ENCODE measurements at regions not wholly inside any gene's neighbourhood (a gene's known extent, or its start where the extent isn't known, plus 50 kb on each side); places are given as distances from the start of the nearest gene placed in this dataset.
"Not testable (repeated sequence)": the region's sequence is repeated elsewhere in the genome, so short reads cannot be mapped to it uniquely, and the experiment has no call there.

DNA sequence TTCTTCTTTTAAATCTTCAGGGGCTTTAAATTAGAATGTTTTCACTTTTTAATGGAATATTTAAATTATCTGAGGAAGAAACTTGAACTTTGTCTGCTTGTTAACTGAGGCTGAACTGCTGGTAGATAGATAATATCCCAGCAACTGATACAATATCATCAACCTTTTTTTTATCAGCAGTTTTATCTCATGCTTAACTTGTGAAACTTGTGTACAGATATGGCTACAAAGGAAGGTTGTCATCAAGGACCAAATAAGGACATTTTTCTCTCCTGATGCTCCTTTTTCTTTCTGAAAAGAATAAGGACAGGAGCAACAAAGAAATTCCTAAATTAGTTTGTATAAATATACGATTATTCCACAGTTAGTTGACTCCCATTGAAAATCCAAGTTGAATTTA lies 66.4 kb upstream of the KBTBD8 start:
- no peaks in the 10 kb centered on the region for H3K9me3 ChIP-seq
- no peak for DNase-seq (ENCODE audit: low spot score)
- no peaks in the 10 kb centered on the region for H3K36me3 ChIP-seq
- TF ChIP-seq, protein P1, sequence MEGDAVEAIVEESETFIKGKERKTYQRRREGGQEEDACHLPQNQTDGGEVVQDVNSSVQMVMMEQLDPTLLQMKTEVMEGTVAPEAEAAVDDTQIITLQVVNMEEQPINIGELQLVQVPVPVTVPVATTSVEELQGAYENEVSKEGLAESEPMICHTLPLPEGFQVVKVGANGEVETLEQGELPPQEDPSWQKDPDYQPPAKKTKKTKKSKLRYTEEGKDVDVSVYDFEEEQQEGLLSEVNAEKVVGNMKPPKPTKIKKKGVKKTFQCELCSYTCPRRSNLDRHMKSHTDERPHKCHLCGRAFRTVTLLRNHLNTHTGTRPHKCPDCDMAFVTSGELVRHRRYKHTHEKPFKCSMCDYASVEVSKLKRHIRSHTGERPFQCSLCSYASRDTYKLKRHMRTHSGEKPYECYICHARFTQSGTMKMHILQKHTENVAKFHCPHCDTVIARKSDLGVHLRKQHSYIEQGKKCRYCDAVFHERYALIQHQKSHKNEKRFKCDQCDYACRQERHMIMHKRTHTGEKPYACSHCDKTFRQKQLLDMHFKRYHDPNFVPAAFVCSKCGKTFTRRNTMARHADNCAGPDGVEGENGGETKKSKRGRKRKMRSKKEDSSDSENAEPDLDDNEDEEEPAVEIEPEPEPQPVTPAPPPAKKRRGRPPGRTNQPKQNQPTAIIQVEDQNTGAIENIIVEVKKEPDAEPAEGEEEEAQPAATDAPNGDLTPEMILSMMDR (IDR thresholded peaks at IDR 0.05) = no peak
- no peaks in the 10 kb centered on the region for H3K27me3 ChIP-seq
- no peaks in the 10 kb centered on the region for H3K4me1 ChIP-seq
- H3K4me3 ChIP-seq = no peak overlapping the region
- no peak overlapping the region for H3K27ac ChIP-seq

DNA sequence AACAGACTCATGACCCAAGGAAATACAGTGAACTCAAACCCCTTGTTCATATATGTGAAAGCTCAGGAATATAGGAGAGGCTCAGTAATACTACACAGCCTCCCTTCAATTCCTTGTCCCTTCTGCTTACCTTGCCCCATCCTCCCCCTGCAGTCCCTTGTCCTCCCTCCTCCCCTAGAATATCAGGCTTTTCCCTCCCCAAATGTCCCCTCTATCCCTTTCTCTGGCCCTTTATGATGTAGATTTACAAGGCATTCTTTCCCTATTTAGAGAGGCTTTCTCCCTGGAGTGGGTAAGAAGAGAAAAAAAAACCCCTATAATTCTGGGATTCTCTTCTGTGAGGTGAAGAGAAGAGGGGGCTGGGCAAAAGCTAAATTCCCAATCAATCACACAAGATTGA lies 64.9 kb upstream of the KBTBD8 start:
- Histone ChIP-seq H3K4me3 (no peak overlapping the region), H3K36me3 (no peaks in the 10 kb centered on the region), H3K4me1 (no peaks in the 10 kb centered on the region), H3K9me3 (no peaks in the 10 kb centered on the region), H3K27ac (no peak overlapping the region), H3K27me3 (no peaks in the 10 kb centered on the region)
- DNase-seq (ENCODE audit: low spot score) = no peak
- TF ChIP-seq, protein P1 (IDR thresholded peaks at IDR 0.05) = no peak

DNA sequence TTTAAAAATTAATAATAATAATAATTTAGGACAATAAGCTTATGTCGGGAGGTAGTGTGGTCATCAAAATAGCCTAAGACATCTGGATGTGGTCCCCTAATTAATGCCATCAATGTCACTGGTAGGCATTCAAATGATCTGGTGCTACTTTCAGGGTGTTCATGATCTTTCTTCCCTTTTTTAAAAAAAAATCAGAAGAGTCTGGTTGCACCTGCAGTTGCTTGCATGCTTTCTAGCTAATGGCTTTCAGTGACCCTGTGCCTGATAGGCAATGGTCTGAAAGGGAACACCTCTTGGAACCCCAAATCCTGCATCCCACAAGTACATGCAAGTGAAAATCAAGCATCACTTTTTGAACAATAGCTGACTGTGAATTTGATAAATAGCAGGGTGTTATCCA lies 64.1 kb upstream of the KBTBD8 start:
- DNase-seq (ENCODE audit: low spot score) = no peak
- Histone ChIP-seq H3K4me3 (no peak overlapping the region), H3K27ac (no peak overlapping the region), H3K36me3 (no peaks in the 10 kb centered on the region), H3K27me3 (no peaks in the 10 kb centered on the region), H3K9me3 (no peaks in the 10 kb centered on the region), H3K4me1 (no peaks in the 10 kb centered on the region)
- TF ChIP-seq, protein P1 (IDR thresholded peaks at IDR 0.05) = no peak

DNA sequence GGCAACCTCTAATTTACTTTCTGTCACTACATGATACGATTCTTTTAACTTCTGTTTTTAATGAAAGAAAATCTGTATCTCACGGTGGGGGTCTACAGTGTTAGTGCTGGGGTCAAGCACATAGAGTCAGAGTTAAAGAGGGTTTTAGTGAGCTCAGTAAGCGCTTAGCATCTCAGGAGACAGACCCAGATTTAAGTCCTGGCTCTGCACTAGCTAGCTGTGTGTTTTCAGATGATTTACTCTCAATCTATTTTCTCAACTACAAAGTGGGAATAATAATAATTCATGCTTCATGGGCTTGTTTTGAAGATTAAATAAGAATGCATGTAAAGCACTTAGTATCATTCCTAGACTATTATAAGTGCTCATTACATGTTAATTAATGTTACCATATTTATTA lies 63.4 kb upstream of the KBTBD8 start:
- H3K27me3 ChIP-seq = no peaks in the 10 kb centered on the region
- no peak overlapping the region for H3K27ac ChIP-seq
- H3K36me3 ChIP-seq = no peaks in the 10 kb centered on the region
- H3K4me3 ChIP-seq = no peak overlapping the region
- no peaks in the 10 kb centered on the region for H3K9me3 ChIP-seq
- TF ChIP-seq, protein P1 (IDR thresholded peaks at IDR 0.05) = no peak
- H3K4me1 ChIP-seq = no peaks in the 10 kb centered on the region
- no peak for DNase-seq (ENCODE audit: low spot score)

DNA sequence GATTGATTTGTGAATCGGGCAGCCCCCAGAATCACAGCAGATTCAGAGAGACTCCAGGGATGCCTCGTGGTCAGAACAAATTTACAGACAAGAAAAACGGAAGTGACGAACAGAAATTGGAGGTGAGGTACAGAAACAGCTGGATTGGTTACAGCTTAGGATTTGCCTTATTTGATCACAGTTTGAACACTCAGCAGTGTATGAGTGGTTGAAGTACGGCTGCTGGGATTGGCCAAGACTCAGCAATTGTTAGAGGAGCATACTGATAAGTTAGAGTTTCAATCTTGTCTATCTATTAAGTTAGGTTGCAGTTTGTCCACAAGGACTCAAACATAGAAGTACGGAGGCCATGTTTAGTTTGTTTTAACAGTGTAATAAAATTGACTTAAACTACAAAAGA lies 61.1 kb upstream of the KBTBD8 start:
- not testable (repeated sequence) for H3K4me3 ChIP-seq; H3K4me1 ChIP-seq; DNase-seq (ENCODE audit: low spot score); H3K9me3 ChIP-seq; H3K27me3 ChIP-seq; H3K27ac ChIP-seq; H3K36me3 ChIP-seq

DNA sequence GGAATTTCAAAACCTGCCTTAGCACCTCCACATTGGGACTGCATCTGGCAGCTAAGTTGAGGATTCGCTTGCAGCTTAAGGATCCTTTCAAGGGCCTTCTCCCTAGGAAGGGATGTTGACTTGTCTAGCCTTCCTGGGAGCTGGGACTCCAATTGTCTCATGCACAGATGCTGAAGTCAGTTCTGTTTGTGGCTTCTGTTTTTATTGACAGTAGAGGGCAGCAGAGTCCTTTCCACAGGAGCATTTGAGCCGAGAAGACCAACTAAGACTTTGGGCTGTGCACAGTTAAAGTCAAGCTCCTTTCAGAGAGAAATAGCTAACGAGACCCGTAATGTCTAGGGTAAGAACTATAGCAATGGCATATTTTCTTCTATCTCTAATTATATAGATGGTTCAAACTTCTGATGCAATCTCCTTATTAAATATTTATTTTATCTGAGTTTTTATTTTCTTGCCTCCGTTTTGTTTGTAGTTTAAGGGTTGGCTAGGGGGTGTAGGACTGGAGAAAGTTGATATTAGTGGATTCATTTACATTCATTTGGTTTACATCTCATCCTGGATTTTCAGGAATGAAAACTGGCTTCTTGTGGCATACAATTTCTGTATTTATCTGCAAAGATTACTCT lies 59.7 kb upstream of the KBTBD8 start:
- H3K4me1 ChIP-seq = no peaks in the 10 kb centered on the region
- TF ChIP-seq, protein P1 (IDR thresholded peaks at IDR 0.05) = peak; percentile 51 to 83
- H3K9me3 ChIP-seq = no peaks in the 10 kb centered on the region
- no peaks in the 10 kb centered on the region for H3K27me3 ChIP-seq
- no peak overlapping the region for H3K27ac ChIP-seq
- H3K36me3 ChIP-seq = no peaks in the 10 kb centered on the region
- no peak overlapping the region for H3K4me3 ChIP-seq
- DNase-seq (ENCODE audit: low spot score) = no peak
